ENCODE measurements at regions not wholly inside any gene's neighbourhood (a gene's known extent, or its start where the extent isn't known, plus 50 kb on each side); places are given as distances from the start of the nearest gene placed in this dataset.

DNA sequence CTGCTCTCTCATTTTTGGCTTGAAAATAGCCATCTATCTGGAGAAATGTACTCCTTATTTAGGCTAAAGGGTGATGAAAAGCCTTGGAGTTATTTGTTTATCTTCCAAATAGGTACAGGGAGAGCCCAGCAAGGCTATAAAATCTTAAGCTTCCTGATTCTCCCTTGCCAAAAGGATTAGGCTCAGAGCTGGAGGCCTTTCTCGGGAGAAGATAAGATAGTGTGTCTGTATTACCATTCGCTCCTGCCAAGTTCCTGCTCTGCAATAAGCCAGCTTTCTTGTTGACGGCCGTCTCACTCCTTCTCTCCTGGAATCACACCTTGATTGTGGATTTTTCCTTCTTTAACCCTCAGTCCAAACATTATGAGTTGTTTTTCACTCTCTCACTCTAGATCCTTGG, 171.8 kb upstream of the TTC29 start:
- Mint-ChIP-seq H3K9me3 (peaks cover 4 to 5% (median 5%) of the 10 kb centered on the region in 3 donors), H3K4me1 (no peaks in the 10 kb centered on the region), H3K27ac (no peak overlapping the region), H3K36me3 (no peaks in the 10 kb centered on the region), H3K4me3 (no peak overlapping the region), H3K27me3 (peaks cover 2 to 6% of the 10 kb centered on the region in 2 donors)
- no peaks in the 10 kb centered on the region for H3K9me3 ChIP-seq
- no peaks in the 10 kb centered on the region for H3K36me3 ChIP-seq (ENCODE audit: control insufficient read depth in 2 of 2, extremely low read depth in 1 of 2, insufficient read depth in 1 of 2, low read length in 1 of 2)
- ATAC-seq (replicated peaks in 1 of 4) (no peak), DNase-seq (no peak)
- ChIA-PET CTCF (no interaction called here), POLR2A (no interaction called here)
- H3K4me3 ChIP-seq (ENCODE audit: control insufficient read depth in 1 of 2, extremely low read depth in 1 of 2, low read length in 1 of 2): no peak overlapping the region
- peaks cover 0 to under 1% of the 10 kb centered on the region in 2 experiments for H3K27me3 ChIP-seq (replicated peaks in 1 of 2; ENCODE audit: control insufficient read depth in 2 of 2, extremely low read depth in 1 of 2, insufficient read depth in 2 of 2, low read length in 1 of 2)
- WGBS (ENCODE audit: insufficient coverage): no CpG with 5 or more reads among the region's 4 CpGs
- no peaks in the 10 kb centered on the region for H3K4me1 ChIP-seq (ENCODE audit: control insufficient read depth in 1 of 2, extremely low read depth in 1 of 2, insufficient read depth in 2 of 2, low read length in 2 of 2)
- H3K27ac ChIP-seq (ENCODE audit: low read length): no peak overlapping the region

DNA sequence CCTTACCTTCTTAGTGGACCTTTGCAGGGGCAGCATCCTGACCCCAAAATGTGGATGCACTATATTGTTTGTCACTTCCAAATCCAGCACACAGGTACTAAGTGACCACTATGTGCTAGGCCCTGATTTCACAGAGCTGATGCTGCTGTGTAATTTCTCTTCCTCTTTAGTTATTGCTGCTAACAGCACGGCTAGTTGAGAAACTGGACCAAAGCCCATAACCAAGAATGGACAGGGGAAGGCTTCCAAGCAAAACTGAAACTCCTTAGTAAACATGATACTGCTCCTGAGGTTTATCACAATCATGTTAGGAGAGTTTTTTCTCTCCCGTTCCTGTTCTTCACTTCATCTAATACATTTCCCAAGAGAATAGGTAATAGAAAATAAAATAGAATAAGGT, 172.9 kb upstream of the TTC29 start:
- Mint-ChIP-seq H3K27ac (no peak overlapping the region), H3K4me1 (no peaks in the 10 kb centered on the region), H3K4me3 (no peak overlapping the region), H3K9me3 (peaks cover 0 to 5% (median 4%) of the 10 kb centered on the region in 3 donors), H3K27me3 (peaks cover 0 to 6% of the 10 kb centered on the region in 2 donors), H3K36me3 (no peaks in the 10 kb centered on the region)
- DNase-seq (no peak), ATAC-seq (replicated peaks in 1 of 4) (no peak)
- Histone ChIP-seq H3K36me3 (ENCODE audit: control insufficient read depth in 2 of 2, extremely low read depth in 1 of 2, insufficient read depth in 1 of 2, low read length in 1 of 2) (no peaks in the 10 kb centered on the region), H3K4me1 (ENCODE audit: control insufficient read depth in 1 of 2, extremely low read depth in 1 of 2, insufficient read depth in 2 of 2, low read length in 2 of 2) (no peaks in the 10 kb centered on the region), H3K27ac (ENCODE audit: low read length) (no peak overlapping the region), H3K4me3 (ENCODE audit: control insufficient read depth in 1 of 2, extremely low read depth in 1 of 2, low read length in 1 of 2) (no peak overlapping the region), H3K27me3 (replicated peaks in 1 of 2; ENCODE audit: control insufficient read depth in 2 of 2, extremely low read depth in 1 of 2, insufficient read depth in 2 of 2, low read length in 1 of 2) (no peaks in the 10 kb centered on the region), H3K9me3 (no peaks in the 10 kb centered on the region)
- ChIA-PET CTCF (no interaction called here), POLR2A (no interaction called here)
- no CpG with 5 or more reads among the region's 2 CpGs for WGBS (ENCODE audit: insufficient coverage)

DNA sequence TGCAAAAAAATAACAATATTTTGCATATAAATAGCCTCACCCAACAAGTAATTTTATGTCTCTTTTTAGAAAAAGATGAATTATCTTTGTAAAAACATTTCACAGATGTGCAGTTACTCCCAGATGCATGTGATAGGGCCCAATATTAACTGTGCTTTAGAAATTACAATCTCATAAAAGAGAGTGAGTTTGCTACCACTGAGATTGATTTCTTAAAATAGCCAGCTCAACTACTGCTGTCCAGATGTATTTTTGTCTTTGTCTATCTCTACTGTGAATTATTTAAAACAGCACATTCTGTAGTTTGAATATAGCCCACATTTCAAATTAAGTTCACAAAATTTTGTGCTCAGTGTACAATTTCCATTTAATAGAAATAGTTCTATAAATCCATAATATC, 177.0 kb upstream of the TTC29 start:
- H3K27me3 Mint-ChIP-seq: peaks cover 0 to 8% of the 10 kb centered on the region in 2 donors
- H3K9me3 ChIP-seq: no peaks in the 10 kb centered on the region
- H3K4me3 ChIP-seq (ENCODE audit: control insufficient read depth in 1 of 2, extremely low read depth in 1 of 2, low read length in 1 of 2): no peak overlapping the region
- no peak overlapping the region for H3K4me3 Mint-ChIP-seq
- DNase-seq: no peak
- ChIA-PET CTCF (no interaction called here), POLR2A (interaction anchor here in 1 of 2 donors (0.5 kb wide), 1 partner anchor 8 kb away, joined by 4 read pairs; no protein-coding TSS in a partner anchor)
- H3K4me1 Mint-ChIP-seq: no peaks in the 10 kb centered on the region
- no peaks in the 10 kb centered on the region for H3K4me1 ChIP-seq (ENCODE audit: control insufficient read depth in 1 of 2, extremely low read depth in 1 of 2, insufficient read depth in 2 of 2, low read length in 2 of 2)
- no peak for ATAC-seq (replicated peaks in 1 of 4)
- H3K36me3 Mint-ChIP-seq: no peaks in the 10 kb centered on the region
- no peaks in the 10 kb centered on the region for H3K9me3 Mint-ChIP-seq
- H3K36me3 ChIP-seq (ENCODE audit: control insufficient read depth in 2 of 2, extremely low read depth in 1 of 2, insufficient read depth in 1 of 2, low read length in 1 of 2): no peaks in the 10 kb centered on the region
- H3K27ac Mint-ChIP-seq: no peak overlapping the region
- H3K27ac ChIP-seq (ENCODE audit: low read length): no peak overlapping the region
- H3K27me3 ChIP-seq (replicated peaks in 1 of 2; ENCODE audit: control insufficient read depth in 2 of 2, extremely low read depth in 1 of 2, insufficient read depth in 2 of 2, low read length in 1 of 2): no peaks in the 10 kb centered on the region

DNA sequence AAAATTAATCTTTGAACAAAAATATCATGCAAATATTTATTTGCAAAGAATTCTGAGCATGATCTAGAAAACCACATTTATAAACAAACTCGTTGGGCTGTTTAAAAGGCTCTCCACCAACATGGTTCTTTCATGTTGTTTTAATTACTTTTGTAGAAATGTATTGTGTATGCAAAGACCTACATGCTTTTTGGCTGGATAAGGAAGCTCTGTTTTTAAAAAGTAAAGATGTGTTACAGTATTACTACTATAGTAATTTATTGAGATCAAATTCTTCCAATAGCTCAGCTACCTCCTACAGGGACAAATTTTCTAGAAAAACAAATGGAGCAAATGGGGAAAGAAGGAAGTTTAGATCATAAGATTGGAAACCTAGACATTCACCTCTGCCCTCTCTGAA, 177.5 kb upstream of the TTC29 start:
- no peak for ATAC-seq (replicated peaks in 1 of 4)
- no CpG with 5 or more reads among the region's 1 CpG for WGBS (ENCODE audit: insufficient coverage)
- Histone ChIP-seq H3K27ac (ENCODE audit: low read length) (no peak overlapping the region), H3K27me3 (replicated peaks in 1 of 2; ENCODE audit: control insufficient read depth in 2 of 2, extremely low read depth in 1 of 2, insufficient read depth in 2 of 2, low read length in 1 of 2) (no peaks in the 10 kb centered on the region), H3K4me3 (ENCODE audit: control insufficient read depth in 1 of 2, extremely low read depth in 1 of 2, low read length in 1 of 2) (no peak overlapping the region), H3K36me3 (ENCODE audit: control insufficient read depth in 2 of 2, extremely low read depth in 1 of 2, insufficient read depth in 1 of 2, low read length in 1 of 2) (no peaks in the 10 kb centered on the region), H3K9me3 (no peaks in the 10 kb centered on the region), H3K4me1 (ENCODE audit: control insufficient read depth in 1 of 2, extremely low read depth in 1 of 2, insufficient read depth in 2 of 2, low read length in 2 of 2) (no peaks in the 10 kb centered on the region)
- no peaks in the 10 kb centered on the region for H3K36me3 Mint-ChIP-seq
- H3K27ac Mint-ChIP-seq: no peak overlapping the region
- POLR2A ChIA-PET: interaction anchor here in 1 of 2 donors (0.5 kb wide), 1 partner anchor 9 kb away, joined by 4 read pairs; no protein-coding TSS in a partner anchor
- H3K9me3 Mint-ChIP-seq: no peaks in the 10 kb centered on the region
- H3K27me3 Mint-ChIP-seq: peaks cover 0 to 7% of the 10 kb centered on the region in 2 donors
- no peak overlapping the region for H3K4me3 Mint-ChIP-seq
- CTCF ChIA-PET: no interaction called here
- DNase-seq: no peak
- H3K4me1 Mint-ChIP-seq: no peaks in the 10 kb centered on the region

DNA sequence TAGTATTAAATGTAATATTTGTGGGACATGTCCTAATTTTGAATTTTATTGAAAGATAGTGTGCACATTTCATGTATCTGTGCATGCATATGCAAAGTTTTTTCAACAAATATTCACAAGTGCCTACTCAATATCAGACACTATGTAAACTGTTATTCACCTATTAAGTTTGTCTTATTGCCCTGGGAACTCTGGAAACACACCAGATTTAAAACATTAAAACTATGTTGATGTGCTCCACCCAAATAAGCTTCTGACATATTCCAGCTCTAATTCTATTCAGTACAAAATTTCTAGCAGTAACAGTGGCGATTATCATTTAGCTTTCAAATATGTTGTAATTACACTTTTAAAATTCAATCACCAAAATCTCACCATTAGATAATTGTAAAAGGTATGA, 183.1 kb upstream of the TTC29 start:
- ATAC-seq (replicated peaks in 1 of 4) (no peak), DNase-seq (no peak)
- H3K4me3 Mint-ChIP-seq: no peak overlapping the region
- WGBS (ENCODE audit: insufficient coverage): no CpG with 5 or more reads among the region's 1 CpG
- H3K9me3 Mint-ChIP-seq: no peaks in the 10 kb centered on the region
- H3K9me3 ChIP-seq: no peaks in the 10 kb centered on the region
- H3K27me3 ChIP-seq (replicated peaks in 1 of 2; ENCODE audit: control insufficient read depth in 2 of 2, extremely low read depth in 1 of 2, insufficient read depth in 2 of 2, low read length in 1 of 2): no peaks in the 10 kb centered on the region
- H3K36me3 ChIP-seq (ENCODE audit: control insufficient read depth in 2 of 2, extremely low read depth in 1 of 2, insufficient read depth in 1 of 2, low read length in 1 of 2): no peaks in the 10 kb centered on the region
- H3K27me3 Mint-ChIP-seq: peaks cover 0 to 16% of the 10 kb centered on the region in 2 donors
- no peak overlapping the region for H3K4me3 ChIP-seq (ENCODE audit: control insufficient read depth in 1 of 2, extremely low read depth in 1 of 2, low read length in 1 of 2)
- ChIA-PET POLR2A (no interaction called here), CTCF (no interaction called here)
- no peaks in the 10 kb centered on the region for H3K36me3 Mint-ChIP-seq
- no peaks in the 10 kb centered on the region for H3K4me1 ChIP-seq (ENCODE audit: control insufficient read depth in 1 of 2, extremely low read depth in 1 of 2, insufficient read depth in 2 of 2, low read length in 2 of 2)
- no peaks in the 10 kb centered on the region for H3K4me1 Mint-ChIP-seq
- H3K27ac Mint-ChIP-seq: no peak overlapping the region
- H3K27ac ChIP-seq (ENCODE audit: low read length): no peak overlapping the region

DNA sequence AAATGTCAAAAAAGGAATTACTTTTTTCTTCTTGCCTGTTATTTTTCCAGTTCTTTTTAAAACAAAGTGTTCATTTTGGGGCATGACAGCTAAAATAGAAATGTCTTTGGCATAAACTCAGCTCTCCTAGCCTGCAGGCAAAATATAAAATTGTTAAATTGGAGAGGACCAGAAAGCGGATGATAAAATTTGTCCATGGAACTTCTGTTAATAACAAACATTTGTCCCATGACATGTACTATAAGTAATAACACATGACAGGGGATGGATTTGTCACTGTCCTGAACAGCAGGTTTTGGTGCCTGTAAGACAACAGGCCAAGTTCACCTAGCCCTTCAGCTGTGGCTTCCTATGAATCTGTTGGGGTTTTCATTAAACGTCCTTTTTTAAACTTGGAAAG, 184.0 kb upstream of the TTC29 start:
- POLR2A ChIA-PET: no interaction called here
- Mint-ChIP-seq H3K27ac (no peak overlapping the region), H3K4me3 (no peak overlapping the region), H3K36me3 (no peaks in the 10 kb centered on the region), H3K9me3 (no peaks in the 10 kb centered on the region), H3K4me1 (no peaks in the 10 kb centered on the region), H3K27me3 (peaks cover 0 to 17% of the 10 kb centered on the region in 2 donors)
- H3K27me3 ChIP-seq (replicated peaks in 1 of 2; ENCODE audit: control insufficient read depth in 2 of 2, extremely low read depth in 1 of 2, insufficient read depth in 2 of 2, low read length in 1 of 2): no peaks in the 10 kb centered on the region
- H3K9me3 ChIP-seq: no peaks in the 10 kb centered on the region
- WGBS (ENCODE audit: insufficient coverage): 33% methylated on average over 1 of the region's 2 CpGs
- ATAC-seq (replicated peaks in 1 of 4) (no peak), DNase-seq (no peak)
- H3K36me3 ChIP-seq (ENCODE audit: control insufficient read depth in 2 of 2, extremely low read depth in 1 of 2, insufficient read depth in 1 of 2, low read length in 1 of 2): no peaks in the 10 kb centered on the region
- no peaks in the 10 kb centered on the region for H3K4me1 ChIP-seq (ENCODE audit: control insufficient read depth in 1 of 2, extremely low read depth in 1 of 2, insufficient read depth in 2 of 2, low read length in 2 of 2)
- H3K27ac ChIP-seq (ENCODE audit: low read length): no peak overlapping the region
- no peak overlapping the region for H3K4me3 ChIP-seq (ENCODE audit: control insufficient read depth in 1 of 2, extremely low read depth in 1 of 2, low read length in 1 of 2)
- CTCF ChIA-PET: no interaction called here

DNA sequence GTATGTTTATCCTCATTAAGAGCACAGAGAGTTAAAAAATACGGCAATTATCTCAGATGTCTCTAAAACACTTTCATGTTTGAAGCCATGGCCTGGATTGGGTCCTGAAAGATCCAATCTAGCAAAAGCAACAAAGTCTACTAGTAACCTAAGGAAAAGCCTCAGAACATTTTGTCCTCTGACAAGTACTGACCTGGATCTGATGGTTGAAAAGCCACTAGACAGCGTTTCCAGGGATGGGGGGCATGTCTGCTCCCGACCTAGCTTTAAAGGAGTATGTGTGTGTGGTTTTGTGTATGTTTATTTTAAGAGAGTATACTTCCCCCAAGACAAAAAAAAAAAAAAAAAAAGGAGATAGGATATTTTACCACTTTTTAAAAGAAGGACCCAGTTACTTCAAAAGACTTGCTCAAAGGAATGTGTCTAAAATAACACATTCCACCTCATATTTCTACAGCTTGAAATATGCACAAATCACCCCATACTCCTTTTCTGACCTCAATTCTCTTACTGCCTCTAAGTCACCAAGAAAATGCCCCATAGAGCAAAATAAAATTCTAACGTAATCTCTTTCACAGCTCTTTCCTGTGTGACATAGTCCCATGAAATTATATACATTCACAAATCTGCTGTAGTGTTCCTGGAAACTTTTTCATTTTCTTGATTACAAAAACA, 189.0 kb upstream of the TTC29 start:
- no peak overlapping the region for H3K4me3 ChIP-seq (ENCODE audit: control insufficient read depth in 1 of 2, extremely low read depth in 1 of 2, low read length in 1 of 2)
- H3K27me3 ChIP-seq (replicated peaks in 1 of 2; ENCODE audit: control insufficient read depth in 2 of 2, extremely low read depth in 1 of 2, insufficient read depth in 2 of 2, low read length in 1 of 2): no peaks in the 10 kb centered on the region
- ATAC-seq (replicated peaks in 1 of 4): no peak
- POLR2A ChIA-PET: no interaction called here
- no peak overlapping the region for H3K27ac ChIP-seq (ENCODE audit: low read length)
- no peaks in the 10 kb centered on the region for H3K4me1 ChIP-seq (ENCODE audit: control insufficient read depth in 1 of 2, extremely low read depth in 1 of 2, insufficient read depth in 2 of 2, low read length in 2 of 2)
- 71% methylated on average over 1 of the region's 4 CpGs for WGBS (ENCODE audit: insufficient coverage)
- DNase-seq: no peak
- Mint-ChIP-seq H3K4me3 (no peak overlapping the region), H3K36me3 (no peaks in the 10 kb centered on the region), H3K9me3 (no peaks in the 10 kb centered on the region), H3K4me1 (no peaks in the 10 kb centered on the region), H3K27me3 (peaks cover 6 to 28% of the 10 kb centered on the region in 2 donors), H3K27ac (no peak overlapping the region)
- no peaks in the 10 kb centered on the region for H3K36me3 ChIP-seq (ENCODE audit: control insufficient read depth in 2 of 2, extremely low read depth in 1 of 2, insufficient read depth in 1 of 2, low read length in 1 of 2)
- CTCF ChIA-PET: no interaction called here
- no peaks in the 10 kb centered on the region for H3K9me3 ChIP-seq
